ENCODE measurements at regions not wholly inside any gene's neighbourhood (a gene's known extent, or its start where the extent isn't known, plus 50 kb on each side); places are given as distances from the start of the nearest gene placed in this dataset.
"Not testable (repeated sequence)": the region's sequence is repeated elsewhere in the genome, so short reads cannot be mapped to it uniquely, and the experiment has no call there.

DNA sequence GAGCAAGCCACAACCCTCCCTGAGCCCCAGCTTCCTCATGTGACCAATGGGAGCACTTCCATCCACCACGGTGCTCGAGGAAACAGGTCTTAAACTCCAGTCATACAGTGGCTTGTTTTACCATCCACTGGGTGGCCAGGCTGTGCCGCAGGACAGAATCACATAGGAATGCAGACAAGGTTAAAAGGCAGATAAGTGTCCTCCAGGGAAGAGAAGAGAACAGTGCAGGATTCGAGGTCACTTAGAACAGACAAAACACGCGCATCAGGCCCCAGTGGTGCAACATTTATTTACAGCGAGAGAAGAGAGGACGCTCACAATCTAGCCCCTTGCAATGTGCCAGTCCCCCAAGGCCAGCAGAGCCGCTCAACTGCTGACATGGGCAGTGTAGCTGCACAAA is 92.8 kb downstream of the TMEM130 start:
- no peak for DNase-seq

GRCh38 chr7:98778421-98778820 is 91.4 kb downstream of the TMEM130 start:
- no peak for DNase-seq

- DNase-seq: no peak
Measured at GRCh38 chr7:98779800-98780587, 89.8 kb downstream of the TMEM130 start.

GRCh38 chr7:98784216-98784785 is 85.5 kb downstream of the TMEM130 start:
- DNase-seq: no peak

GRCh38 chr7:98785929-98786571 is 83.8 kb downstream of the TMEM130 start:
- no peak for DNase-seq

DNA sequence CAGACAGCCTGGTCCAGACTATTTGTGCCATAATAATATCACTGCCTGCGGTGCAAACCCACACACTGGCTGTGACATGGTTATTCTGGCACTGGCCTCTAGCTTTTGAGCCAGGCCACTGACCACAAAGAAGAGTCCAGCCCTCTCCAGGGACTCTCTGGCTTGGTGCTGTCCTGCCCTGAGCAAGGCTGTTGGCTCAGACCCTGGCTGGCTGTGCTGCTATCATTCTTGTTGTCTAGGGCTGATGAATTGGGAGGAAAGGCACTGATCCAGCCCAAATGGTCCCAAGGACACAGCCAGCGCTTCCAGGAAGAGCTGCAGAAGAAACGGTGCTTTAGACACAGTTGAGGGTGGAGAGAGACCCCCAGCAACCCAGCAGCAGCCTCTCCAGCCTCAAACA is 80.8 kb downstream of the TMEM130 start:
- no peak for DNase-seq

GRCh38 chr7:98794453-98794852 is 75.4 kb downstream of the TMEM130 start:
- DNase-seq: not testable (repeated sequence)

DNA sequence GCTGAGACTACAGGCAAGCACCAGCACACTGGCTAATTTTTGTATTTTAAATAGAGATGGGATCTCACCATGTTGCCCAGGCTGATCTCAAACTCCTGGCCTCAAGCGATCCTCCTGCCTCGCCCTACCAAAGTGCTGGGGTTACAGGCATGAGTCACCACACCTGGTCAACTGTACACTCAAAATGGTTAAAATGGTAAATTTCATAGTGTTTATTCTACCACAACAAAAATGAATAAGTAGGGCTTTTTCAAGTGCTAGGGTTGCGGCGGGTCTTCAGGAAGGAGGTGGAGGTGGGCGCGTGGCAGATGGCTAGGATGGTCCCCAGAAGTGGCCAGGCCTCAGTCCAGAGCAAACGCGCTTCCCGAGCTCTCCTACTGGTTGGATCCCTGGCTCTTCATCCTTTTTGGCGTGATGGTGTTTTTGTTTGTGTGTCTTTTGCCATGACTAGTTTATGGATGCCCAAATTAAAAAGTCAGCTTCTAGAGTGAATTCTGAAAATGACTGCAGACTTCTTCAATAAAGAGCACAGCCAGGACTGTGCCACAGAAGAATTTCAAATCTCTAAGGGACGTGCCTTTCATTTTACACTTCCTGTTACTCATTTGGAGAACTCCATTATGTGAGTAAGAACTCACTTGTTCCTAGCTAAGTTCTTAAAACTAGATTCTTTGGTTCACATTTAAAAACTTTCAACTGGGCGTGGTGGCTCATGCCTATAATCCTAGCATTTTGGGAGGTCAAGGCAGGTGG is 73.9 kb downstream of the TMEM130 start:
- no peak for DNase-seq

Measured in NCI-H226 (cell line).